K562 (cell line): ENCODE measurements at regions not wholly inside any gene's neighbourhood (a gene's known extent, or its start where the extent isn't known, plus 50 kb on each side); places are given as distances from the start of the nearest gene placed in this dataset.

ENCODE experiments used
- ATAC-seq: fragments of 200-7000 bp; cut with Tn5 transposase; 3 replicates; pipeline ENCODE4 v1.9.1; 2020; ENCODE audit warnings: moderate library complexity
- BruUV-seq: library from RNA; stranded (reverse); fragments of 400-500 nt; replicated peaks from 2 replicates; lab custom pipeline; 2021; lab: Mats Ljungman, UMichigan
- CTCF ChIA-PET: fragments of 300-600 bp; formaldehyde crosslinking; extraction: SDS; loops from one replicate; lab custom pipeline; 2021; ENCODE audit warnings: low intra/inter-chr PET ratio; lab: Yijun Ruan, JAX
- POLR2A ChIA-PET: fragments of 300-600, 350-650 bp; sonication (Branson Sonifier 250); formaldehyde crosslinking; extraction: SDS; loops from one replicate; lab custom pipeline; 2021; ENCODE audit warnings: antibody characterized with exemption, inconsistent platforms; lab: Yijun Ruan, JAX
- DNase-seq, 4 experiments: peaks; one replicate each; pipeline versions ENCODE4 v3.0.0 to v3.0.0-alpha.2; 2011 to 2018; ENCODE audit warnings: low spot score in 3 of 4, mixed read lengths in 3 of 4; ENCODE audit errors: extremely low read depth in 1 of 4
- FAIRE-seq: peaks from 2 replicates; lab custom pipeline; 2011; peaks lifted over from hg19 to GRCh38; lab: Jason Lieb, UNC
- H2AFZ ChIP-seq: 2 replicates; pipeline ENCODE4 v1.6.0; 2011; ENCODE audit warnings: low read depth, low read length, control low read depth, inconsistent platforms
- H3K27ac ChIP-seq: fragments of 200-600 bp; 3 replicates; pipeline ENCODE4 v1.8.0; 2011; ENCODE audit warnings: low read depth, mild to moderate bottlenecking, control low read depth, inconsistent platforms, low read length, moderate library complexity, mixed read lengths; ENCODE audit errors: extremely low read depth
- H3K27me3 ChIP-seq, 2 experiments: fragments of 300-600 bp in 1 of 2; 2 replicates in 1 of 2; 3 replicates in 1 of 2; pipeline versions ENCODE4 v1.6.0 to v1.8.0; 2011; ENCODE audit warnings: inconsistent platforms in 2 of 2, low read length in 2 of 2, mild to moderate bottlenecking in 1 of 2, mixed read lengths in 1 of 2, moderate library complexity in 1 of 2; ENCODE audit not compliant: control insufficient read depth in 2 of 2, insufficient read depth in 2 of 2
- H3K36me3 ChIP-seq: fragments of 300-600 bp; 3 replicates; pipeline ENCODE4 v1.8.0; 2011; ENCODE audit warnings: mild to moderate bottlenecking, low read length, inconsistent platforms; ENCODE audit not compliant: control insufficient read depth, insufficient read depth
- H3K4me1 ChIP-seq, 2 experiments: fragments of 200-600 bp in 1 of 2; replicated peaks in 1 of 2; 2 replicates in 1 of 2; 3 replicates in 1 of 2; pipeline versions ENCODE4 v1.5.1 to v1.8.0; 2011; ENCODE audit warnings: inconsistent platforms in 2 of 2, low read length in 2 of 2, mild to moderate bottlenecking in 1 of 2, mixed read lengths in 1 of 2, moderate library complexity in 1 of 2; ENCODE audit not compliant: control insufficient read depth in 2 of 2, insufficient read depth in 2 of 2
- H3K4me2 ChIP-seq: 2 replicates; pipeline ENCODE4 v1.6.1; 2011; ENCODE audit warnings: low read length, control low read depth, inconsistent platforms, mixed read lengths; ENCODE audit not compliant: insufficient read depth
- H3K4me3 ChIP-seq: fragments of 200-600 bp; sonication (generic), shearing (Covaris generic); 2 replicates; pipeline ENCODE4 v1.5.1; 2016; ENCODE audit warnings: control low read depth, inconsistent platforms
- H3K79me2 ChIP-seq: fragments of 200-600 bp; 3 replicates; pipeline ENCODE4 v1.8.0; 2011; ENCODE audit warnings: low read length, inconsistent platforms; ENCODE audit not compliant: control insufficient read depth, insufficient read depth
- H3K9ac ChIP-seq, 2 experiments: 2 replicates each; pipeline versions ENCODE4 v1.6.0 to v1.6.1; 2011; ENCODE audit warnings: low read depth in 2 of 2, low read length in 2 of 2, control low read depth in 1 of 2, inconsistent platforms in 1 of 2, mild to moderate bottlenecking in 1 of 2, mixed read lengths in 1 of 2; ENCODE audit not compliant: insufficient read depth in 1 of 2
- H3K9me1 ChIP-seq: one replicate; pipeline ENCODE4 v1.6.0; 2011; ENCODE audit warnings: inconsistent platforms, mild to moderate bottlenecking, low read length, moderate library complexity; ENCODE audit not compliant: control insufficient read depth, insufficient read depth
- H3K9me3 ChIP-seq: replicated peaks from 2 replicates; pipeline ENCODE4 v1.5.1; 2011; ENCODE audit warnings: low read depth, low read length, inconsistent platforms; ENCODE audit not compliant: control insufficient read depth, insufficient read depth
- H4K20me1 ChIP-seq: replicated peaks from 2 replicates; pipeline ENCODE4 v1.6.1; 2011; ENCODE audit warnings: low read length, inconsistent platforms, mixed read lengths; ENCODE audit not compliant: control insufficient read depth, insufficient read depth
- CBX3 ChIP-seq, 2 experiments: IDR thresholded peaks; 1 replicate in 1 of 2; 2 replicates in 1 of 2; pipeline ENCODE4 v1.6.1; 2012; ENCODE audit warnings: inconsistent platforms in 2 of 2, low read length in 2 of 2, borderline replicate concordance in 1 of 2, control low read depth in 1 of 2
- E2F6 ChIP-seq, 2 experiments: IDR thresholded peaks; 2 replicates each; pipeline ENCODE4 v1.6.1; 2011; ENCODE audit warnings: borderline replicate concordance in 1 of 2, control low read depth in 1 of 2, low read depth in 1 of 2, low read length in 1 of 2, mild to moderate bottlenecking in 1 of 2, mixed read lengths in 1 of 2, moderate library complexity in 1 of 2; ENCODE audit not compliant: insufficient read depth in 1 of 2, insufficient read length in 1 of 2, poor library complexity in 1 of 2, severe bottlenecking in 1 of 2; ENCODE audit errors: extremely low read depth in 1 of 2
- FOXJ2 ChIP-seq: fragments of 200-800 bp; sonication (Bioruptor generic); IDR thresholded peaks from 2 replicates; pipeline ENCODE4 v1.6.1; 2016; ENCODE audit warnings: missing genetic modification characterization, missing compliant biosample characterization
- HMG20B ChIP-seq: fragments of 250-450 bp; sonication (Bioruptor Pico); IDR thresholded peaks from 2 replicates; pipeline ENCODE4 v1.5.0; 2021; ENCODE audit warnings: mild to moderate bottlenecking
- HNRNPK ChIP-seq: fragments of 200-400 bp; formaldehyde crosslinking; IDR thresholded peaks from one replicate; pipeline ENCODE4 v1.6.1; 2018; ENCODE audit warnings: mild to moderate bottlenecking, low read depth, low read length; ENCODE audit not compliant: poor library complexity, severe bottlenecking
- MEIS2 ChIP-seq: fragments of 450-650 bp; IDR thresholded peaks from 2 replicates; pipeline ENCODE4 v1.6.1; 2014; ENCODE audit warnings: mild to moderate bottlenecking; ENCODE audit not compliant: partially characterized antibody
- PML ChIP-seq: IDR thresholded peaks from 2 replicates; pipeline ENCODE4 v1.6.1; 2012; ENCODE audit warnings: low read length, inconsistent platforms
- RHOXF2B ChIP-seq: fragments of 250-450 bp; sonication (Bioruptor Pico); conservative IDR thresholded peaks from 2 replicates; pipeline ENCODE4 v1.5.1; 2021
- SETDB1 ChIP-seq: IDR thresholded peaks from one replicate; pipeline ENCODE4 v1.6.1; 2012; ENCODE audit warnings: low read length, control low read depth, inconsistent platforms
- TEAD2 ChIP-seq: fragments of 450-650 bp; IDR thresholded peaks from 2 replicates; pipeline ENCODE4 v1.6.1; 2016; ENCODE audit warnings: missing genetic modification characterization, control low read depth, missing compliant biosample characterization
- TFAM ChIP-seq: fragments of 250-450 bp; sonication (Bioruptor Pico); conservative IDR thresholded peaks from 2 replicates; pipeline ENCODE4 v1.5.0; 2021; ENCODE audit warnings: mild to moderate bottlenecking, moderate library complexity
- ZBTB2 ChIP-seq: fragments of 450-650 bp; IDR thresholded peaks from 2 replicates; pipeline ENCODE4 v1.6.1; 2016; ENCODE audit warnings: antibody characterized with exemption
- ZFX ChIP-seq: sonication (generic); formaldehyde crosslinking; IDR thresholded peaks from 2 replicates; pipeline ENCODE4 v1.8.0; 2022; ENCODE audit warnings: mild to moderate bottlenecking, missing genetic modification reagents, moderate library complexity
- ZNF134 ChIP-seq: fragments of 250-450 bp; sonication (Bioruptor Pico); conservative IDR thresholded peaks from 2 replicates; pipeline ENCODE4 v1.4.0; 2020
- ZNF197 ChIP-seq: fragments of 200-800 bp; sonication (Bioruptor generic); IDR thresholded peaks from 2 replicates; pipeline ENCODE4 v1.6.1; 2016; ENCODE audit warnings: low read depth, missing genetic modification characterization, missing compliant biosample characterization
- ZNF408 ChIP-seq: fragments of 250-450 bp; sonication (Bioruptor Pico); IDR thresholded peaks from 2 replicates; pipeline ENCODE4 v1.4.0; 2020; ENCODE audit warnings: low read depth, mild to moderate bottlenecking, moderate library complexity
- ZNF561 ChIP-seq: fragments of 450-650 bp; formaldehyde crosslinking; conservative IDR thresholded peaks from 2 replicates; pipeline ENCODE4 v1.4.0; 2020; ENCODE audit warnings: mild to moderate bottlenecking, moderate library complexity
- WGBS: fragments of 100-300 bp; shearing (Covaris generic); methylation state at CpG from one replicate; pipeline ENCODE4 v1.1.6; 2016; ENCODE audit warnings: low coverage, mixed read lengths; ENCODE audit not compliant: insufficient coverage; ENCODE audit errors: missing lambda C conversion rate; 5-methylcytosine and 5-hydroxymethylcytosine counted together
- in situ Hi-C: fragments of 300-500 bp; cut with MboI; formaldehyde crosslinking; loops from 4 replicates; pipeline ENCODE4 v1.15.0; 2018; ENCODE audit warnings: inconsistent platforms, mixed read lengths
- intact Hi-C: fragments of 100-400 bp; cut with micrococcal nuclease; formaldehyde crosslinking; loops from 2 replicates; pipeline ENCODE4 v1.14.2; 2022
- TF ChIP-seq, protein P1 (sequence below): sonication (generic); formaldehyde crosslinking; IDR thresholded peaks from 2 replicates; pipeline ENCODE4 v1.8.1; 2023; ENCODE audit warnings: mild to moderate bottlenecking, missing genetic modification reagents
- TF ChIP-seq, protein P2 (sequence below): sonication (generic); formaldehyde crosslinking; IDR thresholded peaks from 2 replicates; pipeline ENCODE4 v1.8.1; 2022; ENCODE audit warnings: missing genetic modification reagents

GRCh38 chr5:129359450-129359849 is 100.6 kb upstream of the ADAMTS19 start:
- FAIRE-seq: no peak
- CTCF ChIA-PET: interaction anchor here (0.5 kb wide), 1 partner anchor 46 kb away, joined by 3 read pairs; no protein-coding TSS in a partner anchor
- POLR2A ChIA-PET: no interaction called here
- TF ChIP-seq PML (no peak), CBX3 (IDR thresholded peaks at IDR 0.05; ENCODE audit: borderline replicate concordance in 1 of 2, low read length in 2 of 2) (no peak), HNRNPK (no peak), ZNF408 (CRISPR knock-in tag) (no peak), ZNF561 (CRISPR knock-in tag) (no peak), HMG20B (CRISPR knock-in tag) (no peak), ZNF134 (CRISPR knock-in tag) (no peak), ZFX (CRISPR knock-in tag) (no peak), RHOXF2B (no peak), TFAM (CRISPR knock-in tag) (no peak), E2F6 (IDR thresholded peaks at IDR 0.05; ENCODE audit: borderline replicate concordance in 1 of 2, extremely low read depth in 1 of 2, insufficient read depth in 1 of 2, insufficient read length in 1 of 2, low read depth in 1 of 2, low read length in 1 of 2, poor library complexity in 1 of 2, severe bottlenecking in 1 of 2) (no peak), ZBTB2 (no peak), TEAD2 (tag) (no peak), SETDB1 (no peak), FOXJ2 (tag) (no peak), ZNF197 (CRISPR knock-in tag) (no peak), MEIS2 (no peak)
- TF ChIP-seq, protein P1, sequence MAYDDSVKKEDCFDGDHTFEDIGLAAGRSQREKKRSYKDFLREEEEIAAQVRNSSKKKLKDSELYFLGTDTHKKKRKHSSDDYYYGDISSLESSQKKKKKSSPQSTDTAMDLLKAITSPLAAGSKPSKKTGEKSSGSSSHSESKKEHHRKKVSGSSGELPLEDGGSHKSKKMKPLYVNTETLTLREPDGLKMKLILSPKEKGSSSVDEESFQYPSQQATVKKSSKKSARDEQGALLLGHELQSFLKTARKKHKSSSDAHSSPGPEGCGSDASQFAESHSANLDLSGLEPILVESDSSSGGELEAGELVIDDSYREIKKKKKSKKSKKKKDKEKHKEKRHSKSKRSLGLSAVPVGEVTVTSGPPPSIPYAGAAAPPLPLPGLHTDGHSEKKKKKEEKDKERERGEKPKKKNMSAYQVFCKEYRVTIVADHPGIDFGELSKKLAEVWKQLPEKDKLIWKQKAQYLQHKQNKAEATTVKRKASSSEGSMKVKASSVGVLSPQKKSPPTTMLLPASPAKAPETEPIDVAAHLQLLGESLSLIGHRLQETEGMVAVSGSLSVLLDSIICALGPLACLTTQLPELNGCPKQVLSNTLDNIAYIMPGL: no peak
- TF ChIP-seq, protein P2, sequence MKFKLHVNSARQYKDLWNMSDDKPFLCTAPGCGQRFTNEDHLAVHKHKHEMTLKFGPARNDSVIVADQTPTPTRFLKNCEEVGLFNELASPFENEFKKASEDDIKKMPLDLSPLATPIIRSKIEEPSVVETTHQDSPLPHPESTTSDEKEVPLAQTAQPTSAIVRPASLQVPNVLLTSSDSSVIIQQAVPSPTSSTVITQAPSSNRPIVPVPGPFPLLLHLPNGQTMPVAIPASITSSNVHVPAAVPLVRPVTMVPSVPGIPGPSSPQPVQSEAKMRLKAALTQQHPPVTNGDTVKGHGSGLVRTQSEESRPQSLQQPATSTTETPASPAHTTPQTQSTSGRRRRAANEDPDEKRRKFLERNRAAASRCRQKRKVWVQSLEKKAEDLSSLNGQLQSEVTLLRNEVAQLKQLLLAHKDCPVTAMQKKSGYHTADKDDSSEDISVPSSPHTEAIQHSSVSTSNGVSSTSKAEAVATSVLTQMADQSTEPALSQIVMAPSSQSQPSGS (CRISPR knock-in tag): no peak

More at GRCh38 chr5:129359450-129359849, 100.6 kb upstream of the ADAMTS19 start:
- H4K20me1 ChIP-seq: no peaks in the 10 kb centered on the region
- H2AFZ ChIP-seq: no peak overlapping the region
- no peaks in the 10 kb centered on the region for H3K36me3 ChIP-seq
- no peak overlapping the region for H3K27ac ChIP-seq
- no TSS peak for BruUV-seq
- H3K79me2 ChIP-seq: no peaks in the 10 kb centered on the region
- no peak overlapping the region for H3K4me2 ChIP-seq
- WGBS: 0% methylated on average over 2 of the region's 2 CpGs
- no peaks in the 10 kb centered on the region for H3K4me1 ChIP-seq
- no peaks in the 10 kb centered on the region for H3K9me1 ChIP-seq
- in situ Hi-C loops (no loop called here), intact Hi-C loops (no loop called here)
- ATAC-seq: no peak
- no peaks in the 10 kb centered on the region for H3K27me3 ChIP-seq
- no peak overlapping the region for H3K4me3 ChIP-seq
- H3K9ac ChIP-seq: no peak overlapping the region
- DNase-seq: no peak
- H3K9me3 ChIP-seq: no peaks in the 10 kb centered on the region
